OCI-LY1 (cell line): ENCODE measurements at regions not wholly inside any gene's neighbourhood (a gene's known extent, or its start where the extent isn't known, plus 50 kb on each side); places are given as distances from the start of the nearest gene placed in this dataset.
A peak's percentile ranks its signal among the peaks of the same experiment; 100 is the strongest.
"Not testable (repeated sequence)": the region's sequence is repeated elsewhere in the genome, so short reads cannot be mapped to it uniquely, and the experiment has no call there.

Source experiments
- H2AFZ ChIP-seq: fragments of 200-600 bp; sonication (generic), shearing (Covaris generic); 2 replicates; pipeline ENCODE4 v1.6.0; 2014; ENCODE audit warnings: antibody characterized with exemption, mild to moderate bottlenecking, low read length
- H3F3A ChIP-seq: fragments of 200-600 bp; sonication (generic), shearing (Covaris generic); 2 replicates; pipeline ENCODE4 v1.6.0; 2014; ENCODE audit warnings: mild to moderate bottlenecking, antibody characterized with exemption, low read length, moderate library complexity; ENCODE audit not compliant: insufficient read depth
- H3K27ac ChIP-seq: fragments of 200-600 bp; sonication (generic); 2 replicates; pipeline ENCODE4 v1.5.1; 2014; ENCODE audit warnings: low read length, mixed run types, mild to moderate bottlenecking, low read depth; ENCODE audit not compliant: poor library complexity, severe bottlenecking
- H3K27me3 ChIP-seq: fragments of 200-600 bp; sonication (generic); 2 replicates; pipeline ENCODE4 v1.6.0; 2014; ENCODE audit warnings: antibody characterized with exemption, mild to moderate bottlenecking, low read length, moderate library complexity; ENCODE audit not compliant: insufficient read depth
- H3K36me3 ChIP-seq: fragments of 200-600 bp; sonication (generic); 2 replicates; pipeline ENCODE4 v1.6.1; 2014; ENCODE audit warnings: mild to moderate bottlenecking, antibody characterized with exemption, low read length, moderate library complexity, mixed read lengths; ENCODE audit not compliant: insufficient read depth
- H3K4me1 ChIP-seq: fragments of 200-600 bp; sonication (generic); 2 replicates; pipeline ENCODE4 v1.5.1; 2014; ENCODE audit warnings: mild to moderate bottlenecking, low read length, moderate library complexity; ENCODE audit not compliant: insufficient read depth, severe bottlenecking
- H3K4me2 ChIP-seq: fragments of 200-600 bp; sonication (generic), shearing (Covaris generic); 2 replicates; pipeline ENCODE4 v1.6.1; 2014; ENCODE audit warnings: low read length
- H3K4me3 ChIP-seq: fragments of 200-600 bp; sonication (generic); 2 replicates; pipeline ENCODE4 v1.5.1; 2014; ENCODE audit warnings: low read length, low read depth, mild to moderate bottlenecking, mixed read lengths; ENCODE audit not compliant: poor library complexity, severe bottlenecking
- H3K79me2 ChIP-seq: fragments of 200-600 bp; shearing (Covaris generic); 2 replicates; pipeline ENCODE4 v1.6.1; 2016; ENCODE audit warnings: mixed run types, low read length, mixed read lengths; ENCODE audit not compliant: insufficient read depth
- H3K9ac ChIP-seq: fragments of 200-600 bp; sonication (generic), shearing (Covaris generic); 2 replicates; pipeline ENCODE4 v1.6.1; 2014; ENCODE audit warnings: mild to moderate bottlenecking, low read length, mixed read lengths
- H3K9me2 ChIP-seq: fragments of 200-600 bp; sonication (generic), shearing (Covaris generic); 2 replicates; pipeline ENCODE4 v1.6.1; 2014; ENCODE audit warnings: low read depth, mild to moderate bottlenecking, low read length, mixed read lengths
- H3K9me3 ChIP-seq: fragments of 200-600 bp; shearing (Covaris generic); 2 replicates; pipeline ENCODE4 v1.6.1; 2014; ENCODE audit warnings: low read length, mixed read lengths
- H4K20me1 ChIP-seq: fragments of 200-600 bp; sonication (generic), shearing (Covaris generic); 2 replicates; pipeline ENCODE4 v1.6.0; 2016; ENCODE audit warnings: mild to moderate bottlenecking, low read length; ENCODE audit not compliant: insufficient read depth
- CTCF ChIP-seq: fragments of 200-600 bp; sonication (generic), shearing (Covaris generic); IDR thresholded peaks from 2 replicates; pipeline ENCODE4 v1.5.1; 2017; ENCODE audit warnings: mild to moderate bottlenecking, antibody characterized with exemption, low read length, moderate library complexity, mixed read lengths
- EZH2 ChIP-seq: fragments of 200-600 bp; sonication (generic), shearing (Covaris generic); IDR thresholded peaks from 2 replicates; pipeline ENCODE4 v1.8.0; 2017; ENCODE audit warnings: borderline replicate concordance, mixed run types, mild to moderate bottlenecking, antibody characterized with exemption, low read length, moderate library complexity, mixed read lengths

- H3K36me3 ChIP-seq, result no peaks in the 10 kb centered on the region
- H3K9ac ChIP-seq, result no peak overlapping the region
- no peak overlapping the region for H2AFZ ChIP-seq
- H3K79me2 ChIP-seq, result no peaks in the 10 kb centered on the region
- H3K27ac ChIP-seq, result no peak overlapping the region
- no peaks in the 10 kb centered on the region for H3F3A ChIP-seq
- no peaks in the 10 kb centered on the region for H3K9me2 ChIP-seq
- no peak overlapping the region for H3K4me2 ChIP-seq
- 0 out of 2 replicates have a peak, but pooled peaks cover 4% of the 10 kb centered on the region for H3K27me3 ChIP-seq
- no peak overlapping the region for H3K4me3 ChIP-seq
- H4K20me1 ChIP-seq, result no peaks in the 10 kb centered on the region
- no peak for TF ChIP-seq EZH2
- TF ChIP-seq CTCF, result peak; percentile 88
- no peaks in the 10 kb centered on the region for H3K4me1 ChIP-seq
- no peaks in the 10 kb centered on the region for H3K9me3 ChIP-seq
These were observed 225.2 kb upstream of the PRSS58 start for GRCh38 chr7:142482891-142483658.

GRCh38 chr7:142481548-142481947 is 223.7 kb upstream of the PRSS58 start:
- no peak for TF ChIP-seq CTCF
- TF ChIP-seq EZH2, result no peak
- Histone ChIP-seq H3K4me2 (no peak overlapping the region), H3K36me3 (no peaks in the 10 kb centered on the region), H3K9me2 (no peaks in the 10 kb centered on the region), H3F3A (no peaks in the 10 kb centered on the region), H3K27me3 (0 out of 2 replicates have a peak, but pooled peaks cover 4% of the 10 kb centered on the region), H3K9ac (no peak overlapping the region), H3K4me1 (no peaks in the 10 kb centered on the region), H3K79me2 (no peaks in the 10 kb centered on the region), H3K4me3 (no peak overlapping the region), H3K27ac (no peak overlapping the region), H3K9me3 (no peaks in the 10 kb centered on the region), H4K20me1 (no peaks in the 10 kb centered on the region), H2AFZ (no peak overlapping the region)

GRCh38 chr7:142478479-142479220 is 220.8 kb upstream of the PRSS58 start:
- no peak overlapping the region for H2AFZ ChIP-seq
- no peaks in the 10 kb centered on the region for H3K79me2 ChIP-seq
- no peaks in the 10 kb centered on the region for H3K9me2 ChIP-seq
- no peak overlapping the region for H3K27ac ChIP-seq
- H3K4me2 ChIP-seq, result no peak overlapping the region
- no peaks in the 10 kb centered on the region for H3F3A ChIP-seq
- H3K4me1 ChIP-seq, result no peaks in the 10 kb centered on the region
- H3K9ac ChIP-seq, result no peak overlapping the region
- no peaks in the 10 kb centered on the region for H3K9me3 ChIP-seq
- 0 out of 2 replicates have a peak, but pooled peaks cover 4% of the 10 kb centered on the region for H3K27me3 ChIP-seq
- no peaks in the 10 kb centered on the region for H3K36me3 ChIP-seq
- H4K20me1 ChIP-seq, result no peaks in the 10 kb centered on the region
- H3K4me3 ChIP-seq, result no peak overlapping the region
- no peak for TF ChIP-seq EZH2
- peak; percentile 87 for TF ChIP-seq CTCF

DNA sequence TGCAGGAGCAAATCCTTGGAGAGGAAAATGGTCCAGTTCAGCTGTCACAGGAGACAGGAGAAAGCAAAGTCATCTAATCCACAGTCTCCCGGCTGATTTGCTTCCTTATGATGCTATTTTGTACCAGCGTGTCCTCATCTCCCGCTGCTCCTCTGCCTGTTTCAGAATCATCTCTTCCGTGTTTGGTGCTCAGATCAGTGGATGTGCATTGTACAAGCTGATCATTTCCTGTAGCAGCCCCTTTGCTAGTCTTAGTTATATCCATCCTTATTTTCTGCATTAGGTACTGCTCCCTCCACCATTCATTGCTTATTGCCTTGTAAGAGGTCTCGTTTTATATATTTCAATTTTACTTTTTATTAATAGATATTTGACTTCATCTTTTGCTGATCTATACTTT is 219.9 kb upstream of the PRSS58 start:
- not testable (repeated sequence) for H3F3A ChIP-seq, H2AFZ ChIP-seq, H3K9me3 ChIP-seq, H3K9me2 ChIP-seq, H3K4me1 ChIP-seq, H3K36me3 ChIP-seq, H3K27ac ChIP-seq, H3K79me2 ChIP-seq, H3K4me3 ChIP-seq, H3K9ac ChIP-seq, H3K27me3 ChIP-seq, H3K4me2 ChIP-seq, H4K20me1 ChIP-seq
